GM12865 (cell line): ENCODE measurements at regions not wholly inside any gene's neighbourhood (a gene's known extent, or its start where the extent isn't known, plus 50 kb on each side); places are given as distances from the start of the nearest gene placed in this dataset.
A peak's percentile ranks its signal among the peaks of the same experiment; 100 is the strongest.

Experiments used
- DNase-seq: peaks from one replicate; pipeline ENCODE4 v3.0.0; 2010; ENCODE audit warnings: low read depth
- H3K4me3 ChIP-seq: 2 replicates; pipeline ENCODE4 v1.5.1; 2011; ENCODE audit warnings: mild to moderate bottlenecking, low read depth, low read length, control low read depth
- TF ChIP-seq, protein P1 (sequence below): IDR thresholded peaks from 2 replicates; pipeline ENCODE4 v1.5.1; 2011; ENCODE audit warnings: low read length, control low read depth, low read depth, inconsistent platforms; ENCODE audit not compliant: insufficient read depth; ENCODE audit errors: missing control alignments

DNA sequence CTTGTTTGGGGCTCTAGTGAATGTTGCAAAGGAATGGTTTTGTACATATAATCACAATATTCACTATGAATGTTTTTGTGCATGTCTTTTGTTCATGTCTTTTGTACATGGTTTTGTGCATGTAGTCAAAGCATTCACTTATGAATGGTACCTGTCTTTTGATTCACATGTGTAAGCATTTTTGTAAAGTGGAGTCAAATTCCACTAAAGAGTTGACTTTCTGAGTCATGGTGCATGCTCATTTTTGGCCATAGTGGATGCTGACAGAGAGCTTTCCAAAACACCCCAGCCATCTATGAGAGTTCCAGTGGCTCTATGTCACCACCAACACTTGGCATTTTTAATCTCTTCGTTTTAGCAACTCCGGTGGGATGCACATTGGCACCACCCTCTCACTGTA is 1185.9 kb upstream of the TMEM132C start:
- no peak overlapping the region for H3K4me3 ChIP-seq
- DNase-seq: no peak
- TF ChIP-seq, protein P1, sequence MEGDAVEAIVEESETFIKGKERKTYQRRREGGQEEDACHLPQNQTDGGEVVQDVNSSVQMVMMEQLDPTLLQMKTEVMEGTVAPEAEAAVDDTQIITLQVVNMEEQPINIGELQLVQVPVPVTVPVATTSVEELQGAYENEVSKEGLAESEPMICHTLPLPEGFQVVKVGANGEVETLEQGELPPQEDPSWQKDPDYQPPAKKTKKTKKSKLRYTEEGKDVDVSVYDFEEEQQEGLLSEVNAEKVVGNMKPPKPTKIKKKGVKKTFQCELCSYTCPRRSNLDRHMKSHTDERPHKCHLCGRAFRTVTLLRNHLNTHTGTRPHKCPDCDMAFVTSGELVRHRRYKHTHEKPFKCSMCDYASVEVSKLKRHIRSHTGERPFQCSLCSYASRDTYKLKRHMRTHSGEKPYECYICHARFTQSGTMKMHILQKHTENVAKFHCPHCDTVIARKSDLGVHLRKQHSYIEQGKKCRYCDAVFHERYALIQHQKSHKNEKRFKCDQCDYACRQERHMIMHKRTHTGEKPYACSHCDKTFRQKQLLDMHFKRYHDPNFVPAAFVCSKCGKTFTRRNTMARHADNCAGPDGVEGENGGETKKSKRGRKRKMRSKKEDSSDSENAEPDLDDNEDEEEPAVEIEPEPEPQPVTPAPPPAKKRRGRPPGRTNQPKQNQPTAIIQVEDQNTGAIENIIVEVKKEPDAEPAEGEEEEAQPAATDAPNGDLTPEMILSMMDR: no peak

DNA sequence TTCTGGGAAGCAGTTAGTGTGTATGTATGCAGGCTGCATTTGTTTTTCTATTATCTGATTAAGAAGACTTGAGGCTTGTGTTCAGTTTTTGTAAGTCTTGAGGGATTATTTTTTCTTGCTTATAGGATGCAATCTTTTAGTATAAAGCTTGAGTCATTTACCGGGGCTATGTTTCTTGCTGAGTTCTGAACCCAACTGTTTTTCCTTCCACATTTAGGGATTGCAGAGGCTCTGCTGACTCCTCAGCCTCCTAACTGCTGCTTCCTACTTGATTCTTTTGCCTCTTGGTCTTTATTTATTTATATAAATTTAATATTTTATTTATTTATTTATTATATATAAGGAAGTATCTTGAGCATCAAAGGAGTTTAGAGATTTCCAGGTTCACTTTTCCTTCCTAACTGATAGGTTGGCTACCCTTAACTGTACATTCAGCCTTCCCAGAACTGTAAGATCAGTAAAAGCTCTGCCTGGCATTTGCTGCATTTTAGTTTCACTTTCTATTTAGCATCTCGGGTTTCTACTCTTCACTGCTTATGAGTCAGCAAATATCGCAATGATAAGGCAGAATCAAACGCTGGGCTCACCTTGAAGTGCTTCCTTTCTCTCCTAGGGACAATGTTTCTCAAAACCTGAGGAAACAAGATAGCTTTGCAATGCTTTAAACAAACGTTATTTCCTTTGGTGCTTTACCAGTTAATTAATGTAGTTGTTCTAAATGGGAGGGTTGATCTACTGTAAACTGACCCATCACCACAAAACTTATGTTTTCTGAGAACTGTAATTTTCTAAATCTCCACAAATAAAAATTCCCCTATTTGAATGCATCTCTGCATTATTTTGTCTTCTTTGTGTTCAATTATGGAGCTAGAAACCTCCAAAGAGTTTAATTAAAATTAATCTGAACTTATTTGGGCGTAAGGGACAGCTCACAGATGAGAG is 1183.7 kb upstream of the TMEM132C start:
- TF ChIP-seq, protein P1: no peak
- peak; percentile 85 for DNase-seq
- H3K4me3 ChIP-seq: peak overlapping the region; percentile 52

DNA sequence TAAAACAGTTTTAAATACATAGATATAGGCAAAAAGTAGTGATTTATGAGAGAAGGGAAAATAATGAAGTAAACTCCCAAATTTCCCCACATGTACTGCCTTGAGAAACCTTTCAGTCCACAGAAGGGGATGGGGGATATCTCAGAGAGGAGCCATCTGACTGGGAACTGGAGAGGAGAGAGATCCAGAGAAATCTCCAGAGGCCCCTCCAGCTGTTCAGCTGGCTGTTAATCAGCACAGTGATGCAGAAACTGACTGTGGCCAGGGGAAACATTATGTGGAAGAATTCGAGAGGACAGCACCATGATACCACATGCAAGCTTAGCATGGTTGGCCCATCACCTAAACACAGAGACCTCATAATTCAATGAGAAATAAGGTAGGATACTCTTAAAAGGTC is 1165.9 kb upstream of the TMEM132C start:
- no peak for DNase-seq
- TF ChIP-seq, protein P1: no peak
- no peak overlapping the region for H3K4me3 ChIP-seq

DNA sequence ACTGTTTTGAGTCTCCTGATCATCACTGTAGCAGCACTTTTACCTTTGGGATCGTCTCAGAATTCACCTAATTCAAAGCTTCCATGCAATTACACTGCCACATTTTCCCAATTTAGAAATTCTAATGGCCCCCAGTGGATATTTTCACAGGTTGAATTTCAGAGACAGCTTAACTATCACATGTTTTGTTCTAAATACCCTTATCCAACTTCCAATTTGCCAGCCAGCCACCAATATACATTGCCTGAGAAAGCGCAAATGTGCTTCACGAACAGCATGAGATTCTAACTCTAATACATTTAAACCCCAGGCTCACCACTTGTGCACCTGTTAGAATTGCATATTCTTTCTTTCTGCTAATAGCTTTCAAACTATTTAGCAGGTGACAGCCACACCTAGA is 1160.9 kb upstream of the TMEM132C start:
- TF ChIP-seq, protein P1: no peak
- DNase-seq: no peak
- H3K4me3 ChIP-seq: no peak overlapping the region

DNA sequence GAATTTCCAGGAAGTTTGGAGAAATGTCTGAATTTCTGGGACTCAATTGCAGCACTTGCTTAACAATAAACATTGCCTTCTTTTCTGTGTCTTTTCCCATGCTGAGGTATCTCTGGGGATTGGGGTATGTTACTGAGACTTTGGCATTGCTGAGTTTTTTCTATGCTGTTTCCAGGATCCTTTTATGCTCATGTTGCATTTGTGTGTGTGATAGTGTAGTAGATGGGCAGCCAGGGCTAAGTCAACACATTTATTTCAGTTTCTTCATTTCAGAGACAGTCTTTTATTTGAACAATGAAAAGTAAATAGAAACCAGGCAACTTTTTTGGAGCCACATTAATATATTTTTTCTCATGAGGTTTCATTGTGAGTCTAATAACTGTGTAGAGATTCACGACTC is 1160.3 kb upstream of the TMEM132C start:
- TF ChIP-seq, protein P1: no peak
- DNase-seq: no peak
- no peak overlapping the region for H3K4me3 ChIP-seq

DNA sequence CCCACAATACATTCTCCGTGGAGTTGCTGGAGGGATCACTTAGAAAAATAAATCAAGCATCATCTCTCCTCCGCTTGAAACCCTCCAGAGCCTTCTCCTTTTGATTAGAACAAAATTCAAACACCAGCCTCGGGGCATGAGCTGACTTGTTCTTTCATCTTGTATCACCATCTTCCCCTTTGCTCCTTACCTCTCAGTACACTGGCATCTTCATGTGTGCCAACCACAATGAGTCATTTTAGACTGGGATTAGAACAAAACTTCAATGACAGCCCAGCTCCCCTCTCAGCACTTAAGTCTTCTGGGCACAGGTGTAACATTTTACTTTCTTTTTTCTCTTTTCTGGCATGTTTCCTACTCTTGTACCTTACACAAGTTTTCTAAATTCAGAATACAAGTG is 1159.2 kb upstream of the TMEM132C start:
- TF ChIP-seq, protein P1: no peak
- peak; percentile 18 for DNase-seq
- no peak overlapping the region for H3K4me3 ChIP-seq
